Keratinocyte (primary cell): ENCODE measurements at regions not wholly inside any gene's neighbourhood (a gene's known extent, or its start where the extent isn't known, plus 50 kb on each side); places are given as distances from the start of the nearest gene placed in this dataset.

Experiments
- DNase-seq: peaks from one replicate; pipeline ENCODE4 v3.0.0-alpha.2; 2011; ENCODE audit warnings: low read depth, missing footprints, low spot score
- FAIRE-seq: peaks from 2 replicates; lab custom pipeline; 2011; peaks lifted over from hg19 to GRCh38; lab: Jason Lieb, UNC
- H2AFZ ChIP-seq: 2 replicates; pipeline ENCODE4 v1.6.0; 2012; ENCODE audit warnings: low read length, control low read depth, inconsistent platforms; ENCODE audit not compliant: control insufficient read depth
- H3K27ac ChIP-seq: 2 replicates; pipeline ENCODE4 v1.5.1; 2011; ENCODE audit warnings: low read length; ENCODE audit not compliant: control insufficient read depth, insufficient read depth
- H3K27me3 ChIP-seq: 3 replicates; pipeline ENCODE4 v1.6.0; 2011; ENCODE audit warnings: low read length; ENCODE audit not compliant: control insufficient read depth, insufficient read depth; ENCODE audit errors: extremely low read depth
- H3K36me3 ChIP-seq, 2 experiments: 2 replicates in 1 of 2; 3 replicates in 1 of 2; pipeline ENCODE4 v1.5.1; 2011; ENCODE audit warnings: low read length in 2 of 2, mild to moderate bottlenecking in 1 of 2; ENCODE audit not compliant: control insufficient read depth in 2 of 2, insufficient read depth in 2 of 2; ENCODE audit errors: extremely low read depth in 1 of 2
- H3K4me1 ChIP-seq: 3 replicates; pipeline ENCODE4 v1.5.1; 2011; ENCODE audit warnings: low read length; ENCODE audit not compliant: control insufficient read depth, insufficient read depth; ENCODE audit errors: extremely low read depth
- H3K4me2 ChIP-seq: 3 replicates; pipeline ENCODE4 v1.6.0; 2011; ENCODE audit warnings: low read depth, low read length; ENCODE audit not compliant: control insufficient read depth, insufficient read depth; ENCODE audit errors: extremely low read depth
- H3K4me3 ChIP-seq, 3 experiments: fragments of 200-600 bp in 1 of 3; sonication (generic) in 1 of 3; 2 replicates in 2 of 3; 3 replicates in 1 of 3; pipeline ENCODE4 v1.5.1; 2011 to 2016; ENCODE audit warnings: low read length in 3 of 3, mild to moderate bottlenecking in 3 of 3, control low read depth in 2 of 3, inconsistent platforms in 1 of 3, low read depth in 1 of 3, mixed read lengths in 1 of 3, mixed run types in 1 of 3, moderate library complexity in 1 of 3; ENCODE audit not compliant: control insufficient read depth in 2 of 3, insufficient read depth in 2 of 3; ENCODE audit errors: extremely low read depth in 1 of 3
- H3K79me2 ChIP-seq: 2 replicates; pipeline ENCODE4 v1.6.0; 2012; ENCODE audit warnings: low read length; ENCODE audit not compliant: control insufficient read depth, insufficient read depth
- H3K9ac ChIP-seq: 3 replicates; pipeline ENCODE4 v1.6.0; 2011; ENCODE audit warnings: low read length; ENCODE audit not compliant: control insufficient read depth, insufficient read depth; ENCODE audit errors: extremely low read depth
- H3K9me1 ChIP-seq: 3 replicates; pipeline ENCODE4 v1.6.0; 2011; ENCODE audit warnings: low read length; ENCODE audit not compliant: control insufficient read depth, insufficient read depth; ENCODE audit errors: extremely low read depth
- H3K9me3 ChIP-seq: 2 replicates; pipeline ENCODE4 v1.5.1; 2012; ENCODE audit warnings: low read depth, low read length; ENCODE audit not compliant: control insufficient read depth
- H4K20me1 ChIP-seq: 3 replicates; pipeline ENCODE4 v1.6.0; 2011; ENCODE audit warnings: low read length; ENCODE audit not compliant: control insufficient read depth, insufficient read depth; ENCODE audit errors: extremely low read depth
- EZH2 ChIP-seq: IDR thresholded peaks from one replicate; pipeline ENCODE4 v1.6.1; 2012; ENCODE audit warnings: inconsistent platforms, mild to moderate bottlenecking, low read length, moderate library complexity
- dilution Hi-C: fragments of 300-500 bp; cut with MboI; formaldehyde crosslinking; loops from one replicate; pipeline ENCODE4 v1.7.0; 2020; ENCODE audit warnings: low sequenced_read_pairs; ENCODE audit not compliant: extremely low pct_ligation_motif_present
- TF ChIP-seq, protein P1 (sequence below), 3 experiments: IDR thresholded peaks in 1 of 3; conservative IDR thresholded peaks in 1 of 3; optimal IDR thresholded peaks in 1 of 3; 2 replicates in 2 of 3; 3 replicates in 1 of 3; pipeline versions ENCODE3 to v1.5.1; 2011; ENCODE audit warnings: low read length in 3 of 3, mild to moderate bottlenecking in 3 of 3, moderate library complexity in 2 of 3, control low read depth in 1 of 3, inconsistent platforms in 1 of 3; ENCODE audit not compliant: insufficient read depth in 2 of 3; ENCODE audit errors: extremely low read depth in 1 of 3

DNA sequence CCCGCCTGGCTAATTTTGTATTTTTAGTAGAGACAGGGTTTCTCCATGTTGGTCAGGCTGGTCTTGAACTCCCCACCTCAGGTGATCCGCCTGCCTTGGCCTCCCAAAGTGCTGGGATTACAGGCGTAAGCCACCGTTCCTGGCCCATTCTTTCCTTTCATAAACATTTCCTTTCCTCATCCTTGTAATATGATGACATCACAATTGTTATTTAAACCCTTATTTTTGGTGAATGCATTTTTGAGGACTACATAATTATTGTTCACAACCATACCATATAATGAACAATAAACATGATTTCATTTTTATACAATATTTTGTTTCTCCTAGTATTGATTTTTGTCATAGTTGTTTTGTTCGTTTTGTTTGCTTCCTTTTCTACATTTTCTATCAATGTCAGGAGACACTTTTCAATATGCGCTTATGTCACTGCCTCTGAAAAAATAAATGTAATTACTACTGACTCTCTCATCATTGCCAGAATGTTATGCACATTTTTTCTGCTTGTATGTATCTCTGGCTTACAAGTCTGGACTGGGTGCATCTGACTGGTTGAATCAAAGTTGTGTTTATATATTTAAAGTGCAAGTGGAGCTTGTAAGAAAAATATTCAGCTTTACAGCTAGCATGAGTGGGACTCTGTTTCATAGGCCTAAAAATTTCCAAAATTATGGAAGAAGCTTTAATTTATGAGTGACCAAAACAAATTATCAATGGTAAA is 2286.3 kb upstream of the RAG2 start:
- Histone ChIP-seq H3K4me3 (no peak overlapping the region), H3K9me3 (no peaks in the 10 kb centered on the region), H3K4me1 (no peaks in the 10 kb centered on the region), H3K27me3 (no peaks in the 10 kb centered on the region), H2AFZ (no peak overlapping the region), H3K36me3 (no peaks in the 10 kb centered on the region), H3K9ac (no peak overlapping the region), H3K9me1 (no peaks in the 10 kb centered on the region), H3K27ac (no peak overlapping the region), H4K20me1 (no peaks in the 10 kb centered on the region), H3K79me2 (no peaks in the 10 kb centered on the region), H3K4me2 (no peak overlapping the region)
- TF ChIP-seq EZH2 = no peak
- TF ChIP-seq, protein P1, sequence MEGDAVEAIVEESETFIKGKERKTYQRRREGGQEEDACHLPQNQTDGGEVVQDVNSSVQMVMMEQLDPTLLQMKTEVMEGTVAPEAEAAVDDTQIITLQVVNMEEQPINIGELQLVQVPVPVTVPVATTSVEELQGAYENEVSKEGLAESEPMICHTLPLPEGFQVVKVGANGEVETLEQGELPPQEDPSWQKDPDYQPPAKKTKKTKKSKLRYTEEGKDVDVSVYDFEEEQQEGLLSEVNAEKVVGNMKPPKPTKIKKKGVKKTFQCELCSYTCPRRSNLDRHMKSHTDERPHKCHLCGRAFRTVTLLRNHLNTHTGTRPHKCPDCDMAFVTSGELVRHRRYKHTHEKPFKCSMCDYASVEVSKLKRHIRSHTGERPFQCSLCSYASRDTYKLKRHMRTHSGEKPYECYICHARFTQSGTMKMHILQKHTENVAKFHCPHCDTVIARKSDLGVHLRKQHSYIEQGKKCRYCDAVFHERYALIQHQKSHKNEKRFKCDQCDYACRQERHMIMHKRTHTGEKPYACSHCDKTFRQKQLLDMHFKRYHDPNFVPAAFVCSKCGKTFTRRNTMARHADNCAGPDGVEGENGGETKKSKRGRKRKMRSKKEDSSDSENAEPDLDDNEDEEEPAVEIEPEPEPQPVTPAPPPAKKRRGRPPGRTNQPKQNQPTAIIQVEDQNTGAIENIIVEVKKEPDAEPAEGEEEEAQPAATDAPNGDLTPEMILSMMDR (optimal IDR thresholded peaks at IDR 0.05 in 1 of 3, IDR thresholded peaks at IDR 0.05 in 1 of 3, conservative IDR thresholded peaks at IDR 0.05 in 1 of 3; ENCODE audit: extremely low read depth in 1 of 3, insufficient read depth in 2 of 3, low read length in 3 of 3) = no peak
- DNase-seq (no peak), FAIRE-seq (no peak)
- dilution Hi-C loops = no loop called here

DNA sequence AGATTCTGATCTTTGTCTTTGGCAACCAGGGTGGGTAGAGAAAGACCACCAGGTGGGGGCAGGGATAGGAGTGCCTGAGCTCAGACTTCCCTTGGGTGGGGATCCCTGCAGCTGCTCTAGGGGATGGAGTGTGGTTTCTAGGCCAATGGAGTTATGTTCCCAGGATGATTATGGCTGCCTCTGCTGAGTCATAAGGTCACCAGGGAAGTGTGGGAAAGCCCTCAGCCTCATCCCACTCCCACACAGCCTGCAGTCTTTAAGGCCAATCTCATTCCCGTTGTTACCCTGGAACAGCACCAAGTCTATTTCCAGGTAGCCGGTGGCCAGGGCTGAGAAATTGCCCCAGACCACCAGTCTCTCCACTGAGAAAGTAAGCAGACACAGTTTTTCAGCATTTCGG is 2269.3 kb upstream of the RAG2 start:
- Histone ChIP-seq H3K4me2 (no peak overlapping the region), H3K4me3 (no peak overlapping the region), H3K9me1 (no peaks in the 10 kb centered on the region), H2AFZ (no peak overlapping the region), H4K20me1 (no peaks in the 10 kb centered on the region), H3K79me2 (no peaks in the 10 kb centered on the region), H3K4me1 (no peaks in the 10 kb centered on the region), H3K36me3 (no peaks in the 10 kb centered on the region), H3K27ac (no peak overlapping the region), H3K9ac (no peak overlapping the region), H3K9me3 (no peaks in the 10 kb centered on the region), H3K27me3 (no peaks in the 10 kb centered on the region)
- TF ChIP-seq EZH2 = no peak
- TF ChIP-seq, protein P1 (optimal IDR thresholded peaks at IDR 0.05 in 1 of 3, IDR thresholded peaks at IDR 0.05 in 1 of 3, conservative IDR thresholded peaks at IDR 0.05 in 1 of 3; ENCODE audit: extremely low read depth in 1 of 3, insufficient read depth in 2 of 3, low read length in 3 of 3) = no peak
- DNase-seq (no peak), FAIRE-seq (no peak)
- dilution Hi-C loops = no loop called here
